ENCODE measurements at regions not wholly inside any gene's neighbourhood (a gene's known extent, or its start where the extent isn't known, plus 50 kb on each side); places are given as distances from the start of the nearest gene placed in this dataset.

DNA sequence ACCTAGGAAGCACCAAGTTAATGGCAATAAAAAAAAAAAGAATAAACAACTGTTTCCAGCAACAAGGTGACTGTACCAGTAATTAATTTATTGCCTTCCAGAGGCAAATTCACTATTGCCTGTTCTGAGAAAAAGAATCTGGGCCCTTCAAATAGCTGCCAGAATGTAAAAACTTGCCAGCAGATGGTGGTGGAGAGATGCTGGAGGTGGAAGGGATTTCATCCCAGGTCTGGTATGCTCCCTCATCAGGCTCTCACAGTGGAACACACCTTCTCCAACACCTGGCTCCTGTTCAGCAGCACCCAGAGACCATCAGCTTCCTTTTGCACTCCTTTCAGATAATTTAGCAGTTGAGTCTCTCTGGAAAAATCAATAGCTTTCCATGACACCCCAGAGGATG lies 792.9 kb upstream of the ADAMTS5 start:
- no peaks in the 10 kb centered on the region for H3K36me3 Mint-ChIP-seq
- ATAC-seq: no peak
- DNase-seq (ENCODE audit: low spot score in 2 of 2): no peak
- no peaks in the 10 kb centered on the region for H3K9me3 Mint-ChIP-seq
- H3K27ac Mint-ChIP-seq: no peak overlapping the region

- Mint-ChIP-seq H3K27ac (no peak overlapping the region), H3K9me3 (no peaks in the 10 kb centered on the region), H3K36me3 (no peaks in the 10 kb centered on the region)
- no peak for DNase-seq (ENCODE audit: low spot score in 2 of 2)
- ATAC-seq: no peak
These were observed 792.3 kb upstream of the ADAMTS5 start for GRCh38 chr21:27759091-27759659.

- H3K9me3 Mint-ChIP-seq: peaks cover 3 to 4% of the 10 kb centered on the region in 2 donors
- no peaks in the 10 kb centered on the region for H3K36me3 Mint-ChIP-seq
These were observed 789.3 kb upstream of the ADAMTS5 start for GRCh38 chr21:27756191-27756590.

DNA sequence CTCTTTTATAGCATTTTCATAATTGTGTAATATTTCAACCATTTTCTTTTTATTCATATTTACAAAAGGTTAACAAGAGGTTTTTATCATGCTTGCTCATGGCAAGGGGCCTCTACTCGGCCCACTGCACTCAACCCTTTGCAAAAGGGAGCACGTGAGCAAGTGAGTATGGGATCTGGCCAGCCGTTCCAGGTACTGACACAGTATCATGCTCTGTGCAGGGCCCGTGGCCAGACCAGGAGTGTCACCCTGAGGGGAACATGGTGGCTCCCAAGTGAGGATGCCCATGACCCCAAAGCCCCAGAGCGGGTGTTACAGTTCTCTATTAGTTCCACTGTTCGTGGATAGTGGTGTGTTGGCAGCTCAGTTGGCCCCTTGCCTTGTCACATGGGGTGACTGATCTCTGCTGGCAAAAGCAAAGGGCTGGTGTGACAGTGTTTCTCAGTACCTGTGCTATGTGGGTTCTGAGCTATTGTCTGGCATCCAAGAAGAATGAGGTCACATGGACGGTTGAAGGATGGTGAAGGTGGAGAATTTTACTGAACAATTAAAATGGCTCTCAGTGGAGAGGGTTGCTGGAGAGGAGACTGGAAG lies 777.2 kb upstream of the ADAMTS5 start:
- no peak for ATAC-seq
- Mint-ChIP-seq H3K9me3 (peaks cover 12 to 18% of the 10 kb centered on the region in 2 donors), H3K36me3 (no peaks in the 10 kb centered on the region), H3K27ac (no peak overlapping the region)
- DNase-seq (ENCODE audit: low spot score in 2 of 2): no peak

More at GRCh38 chr21:27756191-27756590, 789.3 kb upstream of the ADAMTS5 start:
- ATAC-seq (no peak), DNase-seq (ENCODE audit: low spot score in 2 of 2) (no peak)
- no peak overlapping the region for H3K27ac Mint-ChIP-seq

DNA sequence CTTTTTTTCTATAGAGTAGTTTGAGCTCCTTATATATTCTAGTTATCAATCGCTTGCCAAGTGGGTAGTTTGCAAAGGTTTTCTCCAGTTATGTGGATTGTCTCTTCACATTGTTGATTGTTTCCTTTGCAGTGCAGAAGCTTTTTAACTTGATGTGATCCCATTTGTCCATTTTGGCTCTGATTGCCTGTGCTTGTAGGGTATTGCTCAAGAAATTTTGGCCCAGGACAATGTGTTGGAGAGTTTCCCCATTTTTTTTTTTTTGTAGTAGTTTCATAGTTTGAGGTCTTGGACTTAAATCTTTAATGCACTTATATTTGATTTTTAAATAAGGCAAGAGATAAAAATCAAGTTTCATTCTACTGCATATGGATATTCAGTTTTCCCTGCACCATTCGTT lies 774.8 kb upstream of the ADAMTS5 start:
- Mint-ChIP-seq H3K9me3 (peaks cover 11 to 12% of the 10 kb centered on the region in 2 donors), H3K27ac (no peak overlapping the region), H3K36me3 (no peaks in the 10 kb centered on the region)
- DNase-seq (ENCODE audit: low spot score in 2 of 2) (no peak), ATAC-seq (no peak)

GRCh38 chr21:27740084-27740483 lies 773.2 kb upstream of the ADAMTS5 start:
- ATAC-seq (no peak), DNase-seq (ENCODE audit: low spot score in 2 of 2) (no peak)
- no peak overlapping the region for H3K27ac Mint-ChIP-seq
- H3K9me3 Mint-ChIP-seq: peaks cover 11 to 12% of the 10 kb centered on the region in 2 donors
- H3K36me3 Mint-ChIP-seq: no peaks in the 10 kb centered on the region

GRCh38 chr21:27739187-27739586 lies 772.3 kb upstream of the ADAMTS5 start:
- DNase-seq (ENCODE audit: low spot score in 2 of 2) (no peak), ATAC-seq (no peak)
- H3K27ac Mint-ChIP-seq: no peak overlapping the region
- H3K36me3 Mint-ChIP-seq: no peaks in the 10 kb centered on the region
- peaks cover 7 to 12% of the 10 kb centered on the region in 2 donors for H3K9me3 Mint-ChIP-seq

- Mint-ChIP-seq H3K36me3 (no peaks in the 10 kb centered on the region), H3K27ac (no peak overlapping the region), H3K9me3 (peaks cover 0 to 6% of the 10 kb centered on the region in 2 donors)
- no peak for DNase-seq (ENCODE audit: low spot score in 2 of 2)
- no peak for ATAC-seq
These were observed 768.8 kb upstream of the ADAMTS5 start for GRCh38 chr21:27735699-27736098.

- no peak for ATAC-seq
- Mint-ChIP-seq H3K9me3 (peaks cover 0 to 6% of the 10 kb centered on the region in 2 donors), H3K27ac (no peak overlapping the region)
These were observed 767.3 kb upstream of the ADAMTS5 start for GRCh38 chr21:27734146-27734545.

DNA sequence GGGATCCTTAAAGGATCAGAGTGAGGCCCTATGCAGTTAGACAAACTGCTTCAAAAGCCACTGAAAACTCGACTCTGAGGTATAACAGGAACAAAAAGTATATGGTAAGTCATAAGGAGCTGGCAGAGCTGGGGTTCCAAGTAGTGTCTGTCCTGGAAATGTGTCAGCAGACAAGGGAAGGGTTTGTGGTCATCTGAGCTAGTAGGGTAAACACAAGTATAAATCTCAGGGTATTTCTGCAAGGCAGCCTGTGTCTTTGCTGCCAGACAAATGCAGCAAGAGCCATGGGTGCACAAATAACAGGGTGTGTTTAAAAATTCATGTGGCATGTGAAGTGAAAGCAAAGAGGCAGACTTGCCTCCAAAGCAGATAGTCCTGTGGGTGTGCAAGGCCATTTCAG lies 759.0 kb upstream of the ADAMTS5 start:
- H3K9me3 Mint-ChIP-seq: peaks cover 4 to 24% of the 10 kb centered on the region in 2 donors
- DNase-seq (ENCODE audit: low spot score in 2 of 2) (no peak), ATAC-seq (no peak)
- no peak overlapping the region for H3K27ac Mint-ChIP-seq
- H3K36me3 Mint-ChIP-seq: peaks cover 0 to 8% of the 10 kb centered on the region in 2 donors

More at GRCh38 chr21:27734146-27734545, 767.3 kb upstream of the ADAMTS5 start:
- H3K36me3 Mint-ChIP-seq: no peaks in the 10 kb centered on the region
- DNase-seq (ENCODE audit: low spot score in 2 of 2): no peak

- Mint-ChIP-seq H3K9me3 (peaks cover 0 to 26% of the 10 kb centered on the region in 2 donors), H3K27ac (no peak overlapping the region), H3K36me3 (peaks cover 0 to 8% of the 10 kb centered on the region in 2 donors)
- no peak for ATAC-seq
- DNase-seq (ENCODE audit: low spot score in 2 of 2): no peak
These were observed 755.2 kb upstream of the ADAMTS5 start for GRCh38 chr21:27722095-27722494.

DNA sequence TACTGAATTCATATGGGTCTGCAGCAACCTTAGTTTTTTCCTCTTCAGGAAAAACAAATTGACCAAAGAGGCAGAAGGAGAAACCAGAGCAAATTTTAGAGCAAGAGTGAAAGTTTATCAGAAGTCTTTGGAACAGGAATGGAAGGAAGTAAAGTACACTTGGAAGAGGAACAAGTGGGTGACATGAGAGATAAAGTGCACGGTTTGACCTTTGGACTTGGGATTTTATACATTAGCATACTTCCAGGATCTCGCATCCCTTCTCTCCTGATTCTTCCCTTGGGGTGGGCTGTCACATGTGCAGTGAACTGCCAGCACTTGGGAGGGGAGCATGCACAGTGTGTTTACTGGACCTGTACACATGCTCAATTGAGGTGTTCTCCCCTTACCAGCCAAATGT lies 754.8 kb upstream of the ADAMTS5 start:
- Mint-ChIP-seq H3K9me3 (peaks cover 0 to 22% of the 10 kb centered on the region in 2 donors), H3K36me3 (peaks cover 0 to 8% of the 10 kb centered on the region in 2 donors), H3K27ac (no peak overlapping the region)
- DNase-seq (ENCODE audit: low spot score in 2 of 2) (no peak), ATAC-seq (no peak)

- ATAC-seq (no peak), DNase-seq (ENCODE audit: low spot score in 2 of 2) (no peak)
- peaks cover 0 to 8% of the 10 kb centered on the region in 2 donors for H3K9me3 Mint-ChIP-seq
- no peaks in the 10 kb centered on the region for H3K36me3 Mint-ChIP-seq
- H3K27ac Mint-ChIP-seq: no peak overlapping the region
These were observed 752.3 kb upstream of the ADAMTS5 start for GRCh38 chr21:27719226-27719625.

DNA sequence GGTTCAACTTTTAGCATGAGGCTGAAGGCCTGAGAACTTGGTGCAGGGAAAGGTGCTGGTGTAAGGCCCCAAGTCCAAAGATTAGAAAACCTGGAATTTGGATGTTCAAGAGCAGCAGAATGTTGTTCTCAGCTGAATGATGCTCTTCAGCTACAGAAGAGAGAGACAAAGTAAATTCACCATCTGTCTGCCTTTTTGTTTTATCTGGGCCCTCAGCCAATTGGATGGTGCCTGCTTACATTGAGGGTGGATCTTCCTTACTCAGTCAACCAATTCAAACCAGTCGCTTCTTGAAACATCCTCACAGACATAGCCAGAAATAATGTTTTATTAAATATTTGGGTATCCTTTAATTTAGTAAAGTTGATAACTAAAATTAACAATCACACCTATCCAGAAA lies 748.2 kb upstream of the ADAMTS5 start:
- no peak overlapping the region for H3K27ac Mint-ChIP-seq
- peaks cover 0 to 5% of the 10 kb centered on the region in 2 donors for H3K9me3 Mint-ChIP-seq
- DNase-seq (ENCODE audit: low spot score in 2 of 2) (no peak), ATAC-seq (no peak)
- H3K36me3 Mint-ChIP-seq: no peaks in the 10 kb centered on the region

- Mint-ChIP-seq H3K9me3 (peaks cover 5% of the 10 kb centered on the region in 2 donors), H3K27ac (no peak overlapping the region), H3K36me3 (no peaks in the 10 kb centered on the region)
- DNase-seq (ENCODE audit: low spot score in 2 of 2): no peak
- ATAC-seq: no peak
These were observed 746.5 kb upstream of the ADAMTS5 start for GRCh38 chr21:27713154-27714109.

DNA sequence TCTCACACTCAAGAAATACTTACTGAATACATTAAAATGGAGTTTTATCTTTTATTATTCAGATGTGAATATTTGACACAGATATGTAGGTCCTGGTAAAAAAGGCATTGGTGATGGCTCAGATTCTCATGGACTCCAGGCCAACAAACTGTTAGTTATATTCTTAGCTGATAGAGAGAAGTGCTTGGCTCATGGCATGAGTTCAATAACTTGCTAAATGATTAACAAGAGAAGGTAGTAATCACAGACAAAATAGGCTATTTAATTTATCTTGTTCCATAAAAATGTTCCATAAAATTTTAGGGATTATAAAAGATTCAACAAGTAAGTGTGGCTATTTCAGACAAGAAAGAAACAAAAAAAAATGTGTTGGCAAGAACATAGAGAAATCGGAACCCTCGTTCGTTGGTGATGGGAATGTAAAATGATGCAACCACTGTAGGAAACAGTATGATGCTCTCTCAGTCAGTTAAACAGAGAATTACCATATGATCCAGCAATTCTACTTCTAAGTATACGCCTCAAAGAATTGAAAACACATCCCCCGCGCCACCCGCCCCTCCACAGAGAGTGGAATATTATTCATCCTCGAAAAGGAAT lies 737.8 kb upstream of the ADAMTS5 start:
- H3K27ac Mint-ChIP-seq: no peak overlapping the region
- no peak for DNase-seq (ENCODE audit: low spot score in 2 of 2)

DNA sequence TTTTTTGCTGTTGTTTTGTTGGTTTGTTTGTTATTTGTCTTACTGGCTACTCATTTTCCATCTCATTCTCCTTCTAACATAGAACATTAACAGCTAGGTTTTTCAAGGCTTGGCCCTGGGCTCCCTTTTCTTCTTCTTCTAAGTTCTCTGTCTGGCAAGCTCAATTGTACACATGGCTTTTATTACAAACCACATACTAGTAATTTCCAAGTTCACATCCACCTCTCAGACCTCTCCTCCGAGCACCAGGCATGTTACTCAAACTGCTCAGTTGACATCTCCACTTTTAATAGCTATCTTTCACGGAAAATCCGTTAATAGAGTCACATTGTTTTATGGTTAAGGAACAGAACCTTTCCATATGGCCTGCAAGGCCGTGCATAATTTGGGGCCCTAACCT lies 736.9 kb upstream of the ADAMTS5 start:
- Mint-ChIP-seq H3K36me3 (no peaks in the 10 kb centered on the region), H3K9me3 (no peaks in the 10 kb centered on the region), H3K27ac (no peak overlapping the region)
- ATAC-seq: no peak
- no peak for DNase-seq (ENCODE audit: low spot score in 2 of 2)

More for the DNA sequence above, 737.8 kb upstream of the ADAMTS5 start:
- H3K9me3 Mint-ChIP-seq: peaks cover 5% of the 10 kb centered on the region in 2 donors
- H3K36me3 Mint-ChIP-seq: no peaks in the 10 kb centered on the region
- ATAC-seq: no peak

Measured in activated naive CD4-positive, alpha-beta T cell treated with anti-CD3 and anti-CD28 coated beads, Interleukin-2, amount 50 U/mL, for 72 hours (primary cell).